ENCODE measurements at regions not wholly inside any gene's neighbourhood (a gene's known extent, or its start where the extent isn't known, plus 50 kb on each side); places are given as distances from the start of the nearest gene placed in this dataset.
"Not testable (repeated sequence)": the region's sequence is repeated elsewhere in the genome, so short reads cannot be mapped to it uniquely, and the experiment has no call there.

- Mint-ChIP-seq H3K4me3 (no peak overlapping the region), H3K9me3 (no peaks in the 10 kb centered on the region), H3K27me3 (ENCODE audit: low read depth) (no peaks in the 10 kb centered on the region), H3K4me1 (no peaks in the 10 kb centered on the region), H3K36me3 (ENCODE audit: low read depth) (no peaks in the 10 kb centered on the region), H3K27ac (ENCODE audit: unreplicated experiment) (no peak overlapping the region)
- TF ChIP-seq CTCF (conservative IDR thresholded peaks at IDR 0.05): no peak
- DNase-seq (ENCODE audit: low read depth, low spot score): no peak
Observed at GRCh38 chr5:163115011-163115410, 322.4 kb upstream of the CCNG1 start.

GRCh38 chr5:163116618-163117017 lies 320.8 kb upstream of the CCNG1 start:
- H3K36me3 Mint-ChIP-seq (ENCODE audit: low read depth): not testable (repeated sequence)

GRCh38 chr5:163134061-163134460 lies 303.3 kb upstream of the CCNG1 start:
- H3K4me3 Mint-ChIP-seq: no peak overlapping the region
- H3K4me1 Mint-ChIP-seq: no peaks in the 10 kb centered on the region

More at GRCh38 chr5:163116618-163117017, 320.8 kb upstream of the CCNG1 start:
- not testable (repeated sequence) for H3K4me3 Mint-ChIP-seq; H3K9me3 Mint-ChIP-seq; H3K4me1 Mint-ChIP-seq; DNase-seq (ENCODE audit: low read depth, low spot score); H3K27ac Mint-ChIP-seq (ENCODE audit: unreplicated experiment); H3K27me3 Mint-ChIP-seq (ENCODE audit: low read depth)

GRCh38 chr5:163135849-163136248 lies 301.5 kb upstream of the CCNG1 start:
- H3K27ac Mint-ChIP-seq (ENCODE audit: unreplicated experiment): no peak overlapping the region
- no peak overlapping the region for H3K4me3 Mint-ChIP-seq

More at GRCh38 chr5:163134061-163134460, 303.3 kb upstream of the CCNG1 start:
- DNase-seq (ENCODE audit: low read depth, low spot score): no peak
- no peak overlapping the region for H3K27ac Mint-ChIP-seq (ENCODE audit: unreplicated experiment)
- TF ChIP-seq CTCF (conservative IDR thresholded peaks at IDR 0.05): no peak
- no peaks in the 10 kb centered on the region for H3K9me3 Mint-ChIP-seq
- no peaks in the 10 kb centered on the region for H3K27me3 Mint-ChIP-seq (ENCODE audit: low read depth)
- no peaks in the 10 kb centered on the region for H3K36me3 Mint-ChIP-seq (ENCODE audit: low read depth)

GRCh38 chr5:163161512-163161911 lies 275.9 kb upstream of the CCNG1 start:
- Mint-ChIP-seq H3K27ac (ENCODE audit: unreplicated experiment) (no peak overlapping the region), H3K9me3 (no peaks in the 10 kb centered on the region), H3K27me3 (ENCODE audit: low read depth) (no peaks in the 10 kb centered on the region), H3K36me3 (ENCODE audit: low read depth) (no peaks in the 10 kb centered on the region), H3K4me1 (no peaks in the 10 kb centered on the region), H3K4me3 (no peak overlapping the region)
- no peak for DNase-seq (ENCODE audit: low read depth, low spot score)
- no peak for TF ChIP-seq CTCF (conservative IDR thresholded peaks at IDR 0.05)

More at GRCh38 chr5:163135849-163136248, 301.5 kb upstream of the CCNG1 start:
- Mint-ChIP-seq H3K4me1 (no peaks in the 10 kb centered on the region), H3K36me3 (ENCODE audit: low read depth) (no peaks in the 10 kb centered on the region), H3K27me3 (ENCODE audit: low read depth) (no peaks in the 10 kb centered on the region), H3K9me3 (peaks cover 6% of the 10 kb centered on the region)
- DNase-seq (ENCODE audit: low read depth, low spot score): no peak
- TF ChIP-seq CTCF (conservative IDR thresholded peaks at IDR 0.05): no peak

GRCh38 chr5:163162645-163163044 lies 274.8 kb upstream of the CCNG1 start:
- H3K27ac Mint-ChIP-seq (ENCODE audit: unreplicated experiment): no peak overlapping the region
- H3K27me3 Mint-ChIP-seq (ENCODE audit: low read depth): no peaks in the 10 kb centered on the region
- H3K36me3 Mint-ChIP-seq (ENCODE audit: low read depth): no peaks in the 10 kb centered on the region
- H3K4me1 Mint-ChIP-seq: no peaks in the 10 kb centered on the region
- no peaks in the 10 kb centered on the region for H3K9me3 Mint-ChIP-seq
- no peak for DNase-seq (ENCODE audit: low read depth, low spot score)
- H3K4me3 Mint-ChIP-seq: no peak overlapping the region
- TF ChIP-seq CTCF (conservative IDR thresholded peaks at IDR 0.05): no peak
